IMR-90 (cell line): ENCODE measurements at regions not wholly inside any gene's neighbourhood (a gene's known extent, or its start where the extent isn't known, plus 50 kb on each side); places are given as distances from the start of the nearest gene placed in this dataset.

ENCODE experiments used
- ATAC-seq: fragments of 200-7000 bp; cut with Tn5 transposase; 2 replicates; pipeline ENCODE4 v1.9.1; 2020; ENCODE audit warnings: low read depth, mild to moderate bottlenecking, moderate library complexity
- BruUV-seq: library from RNA; stranded (reverse); fragments of 400-500 nt; replicated peaks from 2 replicates; lab custom pipeline; 2021; lab: Mats Ljungman, UMichigan
- CTCF ChIA-PET: fragments of 300-600 bp; formaldehyde crosslinking; extraction: SDS; loops from one replicate; lab custom pipeline; 2021; ENCODE audit warnings: antibody characterized with exemption; lab: Yijun Ruan, JAX
- POLR2A ChIA-PET: fragments of 300-600 bp; sonication (Branson Sonifier 250); formaldehyde crosslinking; loops from one replicate; lab custom pipeline; 2022; ENCODE audit warnings: antibody characterized with exemption; ENCODE audit not compliant: unreplicated experiment; lab: Charles Lee
- DNase-seq: peaks from one replicate; pipeline ENCODE4 v3.0.0; 2013
- H2AFZ ChIP-seq: replicated peaks from 2 replicates; pipeline ENCODE3; 2013; ENCODE audit warnings: low read length, mild to moderate bottlenecking; ENCODE audit not compliant: poor library complexity
- H2AK5ac ChIP-seq: 2 replicates; pipeline ENCODE4 v1.6.1; 2013; ENCODE audit warnings: low read depth, low read length, inconsistent platforms
- H2AK9ac ChIP-seq: replicated peaks from 2 replicates; pipeline ENCODE3; 2013; ENCODE audit warnings: mild to moderate bottlenecking, low read depth, low read length, moderate library complexity; ENCODE audit not compliant: poor library complexity
- H2BK120ac ChIP-seq: 2 replicates; pipeline ENCODE4 v1.6.1; 2013; ENCODE audit warnings: low read depth, low read length, inconsistent platforms
- H2BK15ac ChIP-seq: 3 replicates; pipeline ENCODE4 v1.6.1; 2013; ENCODE audit warnings: low read depth, low read length, inconsistent platforms
- H2BK20ac ChIP-seq: 2 replicates; pipeline ENCODE4 v1.6.1; 2013; ENCODE audit warnings: low read depth, mild to moderate bottlenecking, inconsistent platforms, low read length, moderate library complexity
- H2BK5ac ChIP-seq: 2 replicates; pipeline ENCODE4 v1.6.1; 2013; ENCODE audit warnings: mild to moderate bottlenecking, low read depth, low read length, inconsistent platforms; ENCODE audit not compliant: poor library complexity, severe bottlenecking
- H3K14ac ChIP-seq: replicated peaks from 2 replicates; pipeline ENCODE4 v1.6.1; 2013; ENCODE audit warnings: low read depth, low read length, inconsistent platforms
- H3K18ac ChIP-seq: 2 replicates; pipeline ENCODE4 v1.6.1; 2013; ENCODE audit warnings: low read depth, low read length, control low read depth
- H3K23ac ChIP-seq: 2 replicates; pipeline ENCODE4 v1.6.1; 2013; ENCODE audit warnings: low read depth, low read length, inconsistent platforms
- H3K27ac ChIP-seq: 2 replicates; pipeline ENCODE4 v1.5.1; 2013; ENCODE audit warnings: mild to moderate bottlenecking, control low read depth, low read length; ENCODE audit not compliant: insufficient read depth
- H3K27me3 ChIP-seq: 2 replicates; pipeline ENCODE4 v1.6.1; 2013; ENCODE audit warnings: low read length; ENCODE audit not compliant: control insufficient read depth, insufficient read depth
- H3K36me3 ChIP-seq: 2 replicates; pipeline ENCODE4 v1.6.1; 2013; ENCODE audit warnings: low read length, mixed read lengths; ENCODE audit not compliant: control insufficient read depth, insufficient read depth
- H3K4ac ChIP-seq: 2 replicates; pipeline ENCODE4 v1.6.1; 2013; ENCODE audit warnings: low read depth, low read length, inconsistent platforms
- H3K4me1 ChIP-seq: 2 replicates; pipeline ENCODE4 v1.6.1; 2013; ENCODE audit warnings: low read length, mixed read lengths; ENCODE audit not compliant: control insufficient read depth, insufficient read depth
- H3K4me2 ChIP-seq: 2 replicates; pipeline ENCODE4 v1.6.1; 2013; ENCODE audit warnings: low read depth, mild to moderate bottlenecking, control low read depth, low read length, moderate library complexity
- H3K4me3 ChIP-seq: 2 replicates; pipeline ENCODE4 v1.5.1; 2013; ENCODE audit warnings: low read depth, mild to moderate bottlenecking, control low read depth, low read length, moderate library complexity; ENCODE audit not compliant: insufficient read depth
- H3K56ac ChIP-seq: 2 replicates; pipeline ENCODE4 v1.6.1; 2013; ENCODE audit warnings: low read length, inconsistent platforms; ENCODE audit not compliant: insufficient read depth; ENCODE audit errors: extremely low read depth
- H3K79me1 ChIP-seq, 2 experiments: 2 replicates each; pipeline ENCODE4 v1.6.1; 2013; ENCODE audit warnings: low read length in 2 of 2, inconsistent platforms in 1 of 2, low read depth in 1 of 2
- H3K9ac ChIP-seq: 2 replicates; pipeline ENCODE4 v1.6.1; 2013; ENCODE audit warnings: low read depth, low read length, control low read depth
- H3K9me1 ChIP-seq: 2 replicates; pipeline ENCODE4 v1.6.1; 2013; ENCODE audit warnings: low read length, inconsistent platforms; ENCODE audit not compliant: insufficient read depth
- H3K9me3 ChIP-seq: 2 replicates; pipeline ENCODE4 v1.6.1; 2013; ENCODE audit warnings: low read length; ENCODE audit not compliant: control insufficient read depth, insufficient read depth
- H4K20me1 ChIP-seq: 2 replicates; pipeline ENCODE4 v1.6.1; 2013; ENCODE audit warnings: low read length, inconsistent platforms; ENCODE audit not compliant: insufficient read depth
- H4K5ac ChIP-seq: 2 replicates; pipeline ENCODE4 v1.6.1; 2013; ENCODE audit warnings: mild to moderate bottlenecking, low read depth, low read length, control low read depth
- H4K8ac ChIP-seq, 2 experiments: 2 replicates each; pipeline ENCODE4 v1.6.1; 2013; ENCODE audit warnings: low read depth in 2 of 2, low read length in 2 of 2, control low read depth in 1 of 2, inconsistent platforms in 1 of 2
- H4K91ac ChIP-seq: 2 replicates; pipeline ENCODE4 v1.6.1; 2013; ENCODE audit warnings: low read depth, low read length, inconsistent platforms; ENCODE audit not compliant: insufficient read depth
- CHD1 ChIP-seq: IDR thresholded peaks from 2 replicates; pipeline ENCODE4 v1.6.1; 2012; ENCODE audit warnings: low read depth, low read length, improper control_type of control experiment
- MAZ ChIP-seq: IDR thresholded peaks from 2 replicates; pipeline ENCODE4 v1.6.1; 2012; ENCODE audit warnings: low read depth, mild to moderate bottlenecking, low read length, improper control_type of control experiment, moderate library complexity, borderline replicate concordance
- MXI1 ChIP-seq: IDR thresholded peaks from 2 replicates; pipeline ENCODE4 v1.6.1; 2012; ENCODE audit warnings: low read depth, mild to moderate bottlenecking, low read length, moderate library complexity, borderline replicate concordance
- NFE2L2 ChIP-seq: fragments of 150-350 bp; IDR thresholded peaks from 2 replicates; pipeline ENCODE4 v1.6.1; 2016; ENCODE audit warnings: low read depth, mild to moderate bottlenecking, low read length
- POLR2A ChIP-seq: IDR thresholded peaks from 2 replicates; pipeline ENCODE4 v1.6.1; 2012; ENCODE audit warnings: mild to moderate bottlenecking, low read depth, low read length
- RAD21 ChIP-seq: IDR thresholded peaks from 2 replicates; pipeline ENCODE4 v1.6.1; 2012; ENCODE audit warnings: low read length, improper control_type of control experiment
- RCOR1 ChIP-seq: IDR thresholded peaks from 2 replicates; pipeline ENCODE4 v1.6.1; 2012; ENCODE audit warnings: mild to moderate bottlenecking, low read length, improper control_type of control experiment; ENCODE audit not compliant: insufficient replicate concordance
- RFX5 ChIP-seq: IDR thresholded peaks from 2 replicates; pipeline ENCODE4 v1.8.0; 2012; ENCODE audit warnings: low read depth, mild to moderate bottlenecking, low read length, moderate library complexity
- WGBS, 2 experiments: methylation state at CpG; one replicate each; pipeline versions ENCODE4 v1.1.5 to v1.1.7; 2013; ENCODE audit warnings: missing lambda C conversion rate in 2 of 2; ENCODE audit not compliant: insufficient read length in 1 of 2; ENCODE audit errors: extremely low coverage in 2 of 2; 5-methylcytosine and 5-hydroxymethylcytosine counted together
- dilution Hi-C: fragments of 300-500 bp; cut with HindIII; formaldehyde crosslinking; loops from one replicate; pipeline ENCODE4 v1.14.3; 2018; ENCODE audit warnings: low sequenced_read_pairs; ENCODE audit not compliant: unreplicated experiment
- in situ Hi-C: fragments of 300-500 bp; cut with MboI; formaldehyde crosslinking; loops from 3 replicates; pipeline ENCODE4 v1.14.3; 2019; ENCODE audit warnings: low sequenced_read_pairs, inconsistent platforms, mixed read lengths
- intact Hi-C: fragments of 100-400 bp; cut with micrococcal nuclease; formaldehyde crosslinking; loops from 2 replicates; pipeline ENCODE4 v1.10.0; 2022
- TF ChIP-seq, protein P1 (sequence below): fragments of 150-350 bp; IDR thresholded peaks from 2 replicates; pipeline ENCODE4 v1.6.1; 2016; ENCODE audit warnings: low read depth, mild to moderate bottlenecking, low read length, moderate library complexity, borderline replicate concordance

- WGBS, 2 experiments = no CpG with 5 or more reads among the region's 3 CpGs
- POLR2A ChIA-PET = no interaction called here
Measured at GRCh38 chr18:6633310-6633709, 96.2 kb upstream of the ARHGAP28 start.

More at GRCh38 chr18:6633310-6633709, 96.2 kb upstream of the ARHGAP28 start:
- Histone ChIP-seq H3K14ac (no peak overlapping the region), H3K9ac (no peak overlapping the region), H4K8ac (no peak overlapping the region), H3K36me3 (no peaks in the 10 kb centered on the region), H3K27me3 (no peaks in the 10 kb centered on the region; the same call in 1 of the 2 replicates), H4K5ac (no peak overlapping the region), H3K4me3 (no peak overlapping the region), H4K91ac (0 out of 2 replicates have a peak overlapping the region, but pooled peaks have one; percentile 46), H3K27ac (no peak overlapping the region), H2BK120ac (no peak overlapping the region), H4K20me1 (no peaks in the 10 kb centered on the region), H3K4me2 (no peak overlapping the region), H2BK5ac (no peak overlapping the region), H3K79me1 (no peaks in the 10 kb centered on the region), H3K4me1 (peaks cover 6% of the 10 kb centered on the region; the same call in 1 of the 2 replicates), H3K9me3 (no peaks in the 10 kb centered on the region), H2AK5ac (no peak overlapping the region), H3K56ac (no peak overlapping the region), H2AFZ (no peak overlapping the region), H3K9me1 (no peaks in the 10 kb centered on the region), H3K18ac (no peak overlapping the region; the same call in 1 of the 2 replicates), H3K23ac (no peak overlapping the region), H3K4ac (no peak overlapping the region), H2AK9ac (no peak overlapping the region), H2BK20ac (no peak overlapping the region), H2BK15ac (no peak overlapping the region)
- CTCF ChIA-PET = no interaction called here
- ATAC-seq (no peak), DNase-seq (no peak)
- dilution Hi-C loops = no loop called here
- intact Hi-C loops = no loop called here
- in situ Hi-C loops = no loop called here
- TF ChIP-seq POLR2A = no peak
- TF ChIP-seq MAZ = no peak
- TF ChIP-seq RCOR1 = no peak
- TF ChIP-seq RFX5 = no peak
- TF ChIP-seq, protein P1, sequence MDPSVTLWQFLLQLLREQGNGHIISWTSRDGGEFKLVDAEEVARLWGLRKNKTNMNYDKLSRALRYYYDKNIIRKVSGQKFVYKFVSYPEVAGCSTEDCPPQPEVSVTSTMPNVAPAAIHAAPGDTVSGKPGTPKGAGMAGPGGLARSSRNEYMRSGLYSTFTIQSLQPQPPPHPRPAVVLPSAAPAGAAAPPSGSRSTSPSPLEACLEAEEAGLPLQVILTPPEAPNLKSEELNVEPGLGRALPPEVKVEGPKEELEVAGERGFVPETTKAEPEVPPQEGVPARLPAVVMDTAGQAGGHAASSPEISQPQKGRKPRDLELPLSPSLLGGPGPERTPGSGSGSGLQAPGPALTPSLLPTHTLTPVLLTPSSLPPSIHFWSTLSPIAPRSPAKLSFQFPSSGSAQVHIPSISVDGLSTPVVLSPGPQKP = no peak
- no peak for TF ChIP-seq MXI1
- TF ChIP-seq NFE2L2 = no peak
- TF ChIP-seq RAD21 = no peak
- no peak for TF ChIP-seq CHD1
- BruUV-seq = no TSS peak
